ENCODE measurements at regions not wholly inside any gene's neighbourhood (a gene's known extent, or its start where the extent isn't known, plus 50 kb on each side); places are given as distances from the start of the nearest gene placed in this dataset.
"Not testable (repeated sequence)": the region's sequence is repeated elsewhere in the genome, so short reads cannot be mapped to it uniquely, and the experiment has no call there.

DNA sequence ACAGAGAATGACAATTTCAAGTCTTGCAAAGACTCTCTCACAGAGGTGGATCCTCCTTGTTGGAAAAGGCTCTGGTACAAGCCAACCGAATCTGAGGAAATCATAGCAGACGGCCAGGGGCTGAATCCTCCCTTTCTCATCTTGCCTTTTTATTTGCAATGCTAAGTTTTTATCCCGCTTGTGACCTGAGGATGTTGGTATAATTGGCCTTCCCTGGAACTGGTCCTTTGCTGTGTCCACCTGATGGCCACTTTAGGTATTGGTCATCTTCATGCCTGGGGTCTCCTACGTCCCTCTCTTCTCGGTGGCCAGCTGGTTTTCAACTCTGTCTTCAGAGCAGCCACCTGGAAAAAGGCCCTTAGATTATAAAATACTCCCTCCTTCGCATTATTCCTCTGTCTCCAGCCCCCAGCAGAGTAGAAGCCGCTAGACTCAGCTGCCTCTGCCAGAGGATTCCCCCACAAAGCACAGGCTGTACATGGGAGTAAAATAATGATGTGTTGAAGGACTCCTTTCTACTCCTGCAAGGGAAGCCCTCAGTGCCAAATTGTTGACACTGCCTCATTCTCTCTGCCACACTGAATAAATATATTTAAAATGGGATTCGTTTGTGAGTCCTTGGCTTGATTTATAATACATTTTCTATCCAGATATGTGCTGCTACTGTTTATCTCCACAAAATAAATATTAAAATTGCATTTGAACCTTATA lies 208.9 kb upstream of the CFAP20DC start:
- DNase-seq (ENCODE audit: low read depth in 2 of 2) = no peak

DNA sequence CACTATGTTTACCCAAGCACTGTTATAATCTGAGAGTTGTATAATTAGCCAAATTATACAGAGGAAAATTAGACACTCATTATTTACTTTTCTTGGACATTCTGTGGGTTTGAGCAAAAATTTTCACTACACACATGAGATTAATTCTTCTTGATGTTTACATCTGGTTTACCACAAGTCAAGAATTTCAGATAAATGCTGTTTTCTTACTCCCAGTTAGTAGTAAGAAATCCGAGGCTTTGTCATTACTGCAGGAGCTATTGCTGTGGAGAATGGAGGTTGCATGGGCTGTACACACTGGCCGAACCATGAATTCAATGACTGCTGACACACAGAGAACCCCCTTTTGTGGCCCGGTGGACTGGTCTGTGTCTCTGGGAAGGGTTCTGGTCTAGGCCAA lies 207.7 kb upstream of the CFAP20DC start:
- DNase-seq (ENCODE audit: low read depth in 2 of 2) = no peak

DNA sequence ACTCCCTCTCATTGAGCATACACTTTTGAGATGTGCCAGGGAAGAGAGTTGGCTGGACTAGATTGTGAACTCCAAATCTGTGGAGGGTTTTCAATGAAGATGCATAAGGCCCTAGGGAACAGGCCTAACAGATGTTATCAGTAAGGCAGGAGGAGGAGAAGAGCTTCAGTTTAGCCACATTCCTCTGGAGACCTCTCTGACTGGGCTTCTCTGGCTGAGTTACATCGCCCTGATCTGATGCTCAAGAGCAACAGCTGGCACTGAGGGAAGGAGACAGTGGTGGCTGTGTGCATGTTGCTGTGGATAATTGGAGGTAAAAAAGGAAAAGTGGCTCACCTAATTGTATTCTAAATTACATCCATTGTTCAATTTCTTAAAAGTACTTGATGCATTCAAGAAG lies 206.4 kb upstream of the CFAP20DC start:
- no peak for DNase-seq (ENCODE audit: low read depth in 2 of 2)

DNA sequence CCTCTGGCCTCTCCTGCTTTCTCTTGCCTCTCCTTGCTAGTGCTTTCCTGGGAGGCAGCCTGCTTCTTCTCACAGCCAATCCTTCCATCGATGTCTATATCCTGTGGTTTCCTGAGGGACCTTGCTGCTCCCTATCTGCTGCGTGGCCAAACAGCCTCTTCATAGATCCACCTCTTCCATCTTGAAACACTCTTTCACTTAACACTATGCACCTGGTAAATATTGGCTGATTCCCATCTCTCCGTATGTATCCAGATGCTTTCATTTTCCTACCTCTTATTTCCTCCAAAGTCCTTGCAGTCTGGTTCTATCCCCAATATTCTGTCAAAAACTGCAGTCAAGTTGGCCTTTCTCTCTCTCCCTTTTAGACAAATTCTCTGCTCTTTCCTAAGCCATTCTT lies 205.2 kb upstream of the CFAP20DC start:
- no peak for DNase-seq (ENCODE audit: low read depth in 2 of 2)

DNA sequence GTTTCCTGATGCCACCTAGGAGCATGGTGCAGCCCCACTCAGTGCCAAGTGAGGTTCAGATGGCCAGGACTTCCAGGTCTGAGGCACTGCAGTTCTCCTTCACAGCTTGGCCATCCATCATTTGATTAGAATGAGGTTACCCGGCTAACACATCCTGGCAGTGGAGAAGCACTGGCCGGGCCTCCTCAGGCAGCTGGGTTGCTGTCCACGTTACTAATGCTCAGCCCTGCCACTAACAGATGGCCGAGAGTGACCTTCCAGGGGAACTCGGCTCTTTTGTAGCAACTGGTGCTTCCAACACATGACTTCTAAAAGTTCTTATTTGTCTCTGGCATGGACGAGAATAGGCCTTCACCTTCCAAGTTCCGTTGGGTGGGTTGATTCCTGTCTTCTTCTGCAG lies 204.6 kb upstream of the CFAP20DC start:
- no peak for DNase-seq (ENCODE audit: low read depth in 2 of 2)

DNA sequence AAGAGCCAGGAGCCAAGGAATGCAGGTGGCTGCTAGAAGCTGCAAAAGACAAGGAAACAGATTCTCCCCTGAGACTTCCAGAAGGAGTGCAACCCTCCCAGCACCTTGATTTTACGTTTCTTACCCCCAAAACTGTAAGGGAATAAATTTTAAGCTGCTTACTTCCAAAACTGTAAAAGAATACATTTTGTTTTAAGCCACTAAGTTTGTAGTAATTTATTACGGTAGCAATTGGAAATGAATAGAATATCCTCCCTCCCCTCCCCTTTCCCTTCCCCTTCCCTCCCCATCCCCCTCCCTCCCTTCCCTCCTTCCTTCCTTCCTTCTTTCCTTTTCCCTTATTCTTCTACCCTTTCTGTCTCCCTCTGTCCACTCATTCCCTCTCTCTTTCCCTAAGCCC lies 203.7 kb upstream of the CFAP20DC start:
- no peak for DNase-seq (ENCODE audit: low read depth in 2 of 2)

DNA sequence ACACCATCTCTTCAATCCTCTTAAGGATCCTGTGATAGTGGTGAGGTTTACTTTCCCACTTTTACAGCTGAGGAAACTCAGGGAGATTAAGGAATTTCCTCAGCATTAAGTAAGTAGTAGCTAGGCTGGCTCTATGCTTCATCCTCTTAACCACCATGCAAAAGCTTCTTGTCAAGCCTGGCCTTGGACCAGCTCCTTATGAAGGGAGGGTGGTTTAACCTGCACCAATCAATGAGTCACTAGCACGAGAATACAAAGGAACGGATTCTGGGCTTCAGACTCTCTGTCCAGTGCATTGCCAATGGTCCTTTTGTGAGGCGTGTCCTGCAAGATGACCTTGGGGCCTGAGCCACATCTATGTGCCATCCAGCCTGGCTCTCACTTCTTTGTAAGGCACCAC lies 202.0 kb upstream of the CFAP20DC start:
- DNase-seq (ENCODE audit: low read depth in 2 of 2) = no peak

DNA sequence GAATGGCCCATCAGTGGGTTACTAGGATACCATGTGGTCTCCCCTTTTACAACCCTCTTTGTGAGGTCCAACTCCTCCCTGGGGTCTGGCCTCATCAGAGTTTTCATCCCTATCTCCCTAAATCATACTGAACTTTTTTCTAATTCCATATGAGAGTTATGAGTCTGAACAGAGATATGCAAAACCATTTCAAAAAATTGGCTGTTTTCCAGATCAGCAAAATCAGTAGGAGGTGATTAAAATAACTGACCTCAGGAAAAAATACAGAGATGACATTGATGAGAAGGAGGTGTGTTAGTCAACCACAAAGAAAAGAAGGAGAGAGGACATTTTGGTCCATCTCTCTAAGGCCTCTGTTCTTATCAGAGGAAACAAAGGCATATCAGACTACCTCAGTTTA lies 200.8 kb upstream of the CFAP20DC start:
- DNase-seq (ENCODE audit: low read depth in 2 of 2) = no peak

DNA sequence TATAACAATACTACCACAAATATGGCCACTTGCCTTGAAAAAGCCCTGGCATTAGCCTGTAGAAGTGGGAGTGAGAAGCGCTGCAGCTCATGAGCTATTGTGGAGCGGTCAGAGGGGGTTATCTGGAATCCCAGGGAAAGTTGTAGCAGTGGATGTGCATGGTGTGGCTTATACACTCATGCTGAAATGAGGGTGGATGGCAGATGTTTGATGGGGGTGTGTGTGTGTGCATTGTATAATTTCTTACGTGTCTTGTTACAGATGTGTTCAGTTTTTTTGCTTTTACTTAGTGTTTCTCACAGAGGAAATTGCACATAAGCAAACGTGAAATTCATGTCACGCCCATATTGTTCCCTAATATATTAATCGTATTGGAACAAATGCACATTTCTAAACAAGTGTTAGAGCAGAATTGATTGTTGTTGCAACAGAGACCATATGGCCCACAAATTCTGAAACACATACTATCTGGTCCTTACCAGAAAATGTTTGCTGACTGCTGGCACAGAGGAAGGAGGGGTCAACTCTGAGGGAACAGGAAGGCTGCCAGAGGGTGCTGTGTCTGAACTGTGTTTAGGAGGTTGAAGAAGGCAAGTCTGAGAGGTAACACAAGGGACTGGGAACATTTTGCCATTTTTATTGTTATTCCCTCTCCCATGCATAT lies 200.0 kb upstream of the CFAP20DC start:
- no peak for DNase-seq (ENCODE audit: low read depth in 2 of 2)

DNA sequence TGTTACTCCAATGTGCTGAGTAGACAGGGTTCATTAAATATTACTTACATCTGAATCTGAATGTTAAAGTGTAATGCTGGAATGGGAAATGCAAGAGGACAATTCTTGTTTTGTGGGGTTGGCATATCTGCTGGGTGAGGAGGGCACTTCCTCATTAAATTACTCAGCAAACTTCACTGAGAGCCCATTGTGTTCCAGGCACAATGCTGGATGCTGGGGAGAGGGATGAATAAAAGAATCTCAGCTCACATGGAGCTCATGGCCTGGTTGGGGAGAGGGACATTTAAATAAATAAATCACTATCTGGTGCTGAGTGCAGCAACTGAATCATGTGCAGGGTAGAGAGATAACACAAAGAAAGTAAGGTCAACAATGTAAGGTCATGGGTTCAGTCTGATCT lies 199.2 kb upstream of the CFAP20DC start:
- no peak for DNase-seq (ENCODE audit: low read depth in 2 of 2)

DNA sequence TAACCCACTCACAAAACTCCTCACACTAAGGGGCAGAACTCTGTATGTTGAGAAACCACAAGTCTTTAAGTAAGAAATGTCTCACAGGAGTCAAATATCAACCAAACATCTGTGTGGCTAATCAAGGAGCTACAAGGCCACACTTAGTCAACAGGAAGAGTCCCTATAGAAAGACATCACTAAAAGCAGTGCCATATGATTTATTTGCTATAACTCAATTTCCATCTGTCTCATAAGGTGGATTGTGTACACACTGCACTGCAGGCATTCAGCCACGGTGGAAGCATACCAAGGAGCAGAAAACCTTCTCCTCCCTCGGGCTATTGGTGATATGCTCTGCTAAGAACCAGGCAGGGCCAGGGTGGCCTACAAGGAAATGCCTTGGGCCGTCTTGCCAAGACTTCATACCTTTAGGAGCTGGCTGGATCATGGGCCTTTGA lies 197.6 kb upstream of the CFAP20DC start:
- DNase-seq (ENCODE audit: low read depth in 2 of 2) = no peak

DNA sequence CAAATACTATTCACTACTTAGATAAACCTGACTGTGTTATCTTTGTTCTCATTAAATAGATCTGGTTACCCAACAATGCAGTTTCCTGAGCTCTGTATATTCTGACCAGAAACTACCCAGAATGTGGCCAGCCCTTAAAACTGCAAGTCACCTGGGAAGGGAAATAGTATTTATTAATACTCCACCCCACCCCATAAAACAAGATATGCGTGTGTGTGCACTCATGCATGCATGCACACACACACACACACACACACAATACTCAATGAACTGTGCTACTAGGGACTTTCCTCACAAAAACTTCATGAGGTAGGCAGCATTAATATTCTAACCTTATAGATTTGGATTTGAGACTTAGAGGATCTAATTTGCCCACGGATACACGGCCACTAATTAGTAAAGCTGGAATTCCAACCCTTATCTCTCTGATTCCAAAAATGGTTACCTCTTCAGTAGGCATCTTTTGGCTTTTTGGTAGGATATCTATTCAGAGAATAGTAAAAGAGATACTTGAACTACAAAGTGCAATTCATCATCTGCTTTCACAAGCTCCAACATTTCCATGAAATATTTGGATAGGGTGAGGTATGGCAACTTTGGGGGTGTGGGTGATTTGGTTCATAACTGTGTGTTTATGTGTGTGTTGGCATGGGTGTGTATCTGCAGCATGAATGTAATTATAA lies 197.0 kb upstream of the CFAP20DC start:
- DNase-seq (ENCODE audit: low read depth in 2 of 2) = no peak

DNA sequence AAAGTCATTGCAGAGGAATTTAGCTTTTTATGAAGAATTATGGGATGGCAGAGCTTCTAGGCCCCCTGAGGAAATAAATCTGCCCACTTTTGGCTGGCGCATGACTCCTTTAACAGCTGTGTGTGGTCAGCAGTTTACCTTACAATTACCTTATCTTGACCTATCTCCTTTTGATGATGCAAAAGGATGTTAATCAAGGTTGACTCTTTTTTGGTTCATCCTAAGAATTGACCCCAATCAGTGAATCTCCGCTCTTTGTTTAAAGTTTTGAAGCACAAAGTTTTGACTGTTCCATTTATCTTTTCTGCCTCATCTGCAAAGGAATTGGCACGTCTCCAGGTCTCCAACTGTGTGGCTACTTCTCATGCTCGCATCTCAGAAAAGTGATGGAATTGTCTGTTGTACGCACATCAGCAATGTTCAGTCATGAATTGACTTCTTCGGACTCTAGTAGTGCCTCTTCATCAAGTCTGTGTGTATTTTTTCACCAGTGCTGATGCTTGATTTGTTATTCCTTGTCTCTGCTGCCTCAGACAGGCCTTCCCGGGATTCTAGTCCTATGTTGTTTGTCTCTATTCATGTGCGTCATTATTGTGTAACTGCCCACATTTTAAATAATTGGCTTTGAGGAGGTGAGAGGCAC lies 196.2 kb upstream of the CFAP20DC start:
- DNase-seq (ENCODE audit: low read depth in 2 of 2) = no peak

DNA sequence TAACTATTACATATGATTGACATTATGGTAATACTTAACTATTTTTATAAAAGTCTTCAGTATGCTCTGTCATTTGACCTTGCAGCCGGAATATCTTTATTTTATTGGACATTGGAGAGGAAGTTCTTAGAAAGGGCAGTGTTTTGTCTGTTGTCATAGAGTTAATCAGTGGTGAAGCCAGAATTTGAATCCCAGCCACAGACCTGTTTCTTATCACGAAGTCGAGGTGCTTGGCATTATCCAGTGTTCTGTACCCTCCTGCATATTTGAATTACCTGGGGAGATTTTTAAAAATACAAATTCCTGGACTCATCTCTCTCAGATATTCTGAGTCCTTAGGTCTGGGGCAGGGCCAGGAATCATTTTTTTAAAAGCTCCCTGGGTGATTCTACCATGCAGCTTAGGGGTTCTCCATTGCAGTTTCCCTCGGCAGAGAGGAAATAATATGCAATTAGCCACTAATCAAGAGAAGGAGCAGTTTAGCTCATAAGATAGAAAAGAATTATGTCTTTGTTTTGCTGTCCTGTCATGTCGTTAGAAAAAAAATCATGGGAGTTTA lies 195.6 kb upstream of the CFAP20DC start:
- no peak for DNase-seq (ENCODE audit: low read depth in 2 of 2)

DNA sequence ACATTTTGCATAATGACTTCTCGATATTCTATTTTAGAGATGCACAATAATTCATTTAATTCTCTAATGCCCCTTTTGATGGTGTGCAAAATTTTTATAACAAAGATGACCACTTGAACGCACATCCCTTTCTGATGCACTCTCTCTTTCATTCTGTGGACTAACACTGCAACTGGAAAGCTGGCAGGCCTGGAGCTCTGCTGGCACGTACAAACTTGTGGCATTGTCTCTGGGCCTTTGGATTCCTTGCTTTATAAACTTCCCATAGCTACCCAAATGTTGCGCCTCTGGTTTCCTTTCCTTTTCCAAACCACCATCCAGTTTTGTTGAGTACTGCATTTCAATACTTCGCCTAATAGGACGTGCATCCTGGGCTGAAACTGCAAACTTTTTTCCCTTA lies 194.5 kb upstream of the CFAP20DC start:
- DNase-seq (ENCODE audit: low read depth in 2 of 2) = no peak

DNA sequence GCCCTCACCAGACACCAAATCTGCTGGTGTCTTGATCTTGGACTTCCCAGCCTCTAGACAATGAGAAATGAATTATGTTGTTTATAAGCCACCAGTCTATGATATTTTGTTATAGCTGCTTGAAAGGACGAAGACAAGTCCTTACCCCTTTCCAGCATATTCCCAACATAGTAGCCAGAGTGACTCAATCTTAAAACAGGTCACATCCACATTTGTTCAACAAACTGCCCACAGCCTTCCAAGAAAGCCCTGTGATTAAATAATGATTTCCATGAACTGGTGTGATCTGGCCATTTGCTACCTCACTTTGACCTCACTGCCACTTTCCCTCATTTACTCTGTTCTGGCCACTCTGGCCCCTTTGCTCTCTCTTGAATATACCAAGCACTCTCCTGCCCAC lies 193.7 kb upstream of the CFAP20DC start:
- DNase-seq (ENCODE audit: low read depth in 2 of 2) = no peak

DNA sequence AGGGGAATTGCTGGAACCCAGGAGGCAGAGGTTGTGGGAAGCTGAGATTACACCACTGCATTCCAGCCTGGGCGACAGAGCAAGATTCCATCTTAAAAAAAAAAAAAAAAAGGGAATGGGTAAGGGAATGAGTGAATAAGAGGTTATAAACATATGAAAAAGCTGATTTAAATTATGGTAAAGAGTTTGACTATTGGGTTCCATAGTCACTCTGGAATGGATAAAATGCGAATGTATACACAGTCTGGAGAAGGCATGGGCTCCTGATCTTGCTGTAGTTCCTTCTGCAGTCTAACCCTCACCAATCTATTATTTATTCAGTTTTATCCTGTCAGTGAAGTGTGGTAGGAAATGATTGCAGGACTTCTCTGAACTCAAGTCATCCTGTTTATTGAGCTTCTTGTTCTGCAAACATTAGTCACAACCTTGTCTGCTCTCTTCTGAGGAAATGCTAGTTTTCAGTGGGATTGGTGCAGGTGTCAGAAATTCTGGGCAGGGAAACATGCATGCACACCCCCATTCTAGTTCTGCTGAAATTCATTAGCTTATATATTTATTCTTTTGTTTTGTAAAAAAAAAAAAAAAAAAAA lies 190.9 kb upstream of the CFAP20DC start:
- DNase-seq (ENCODE audit: low read depth in 2 of 2) = no peak

DNA sequence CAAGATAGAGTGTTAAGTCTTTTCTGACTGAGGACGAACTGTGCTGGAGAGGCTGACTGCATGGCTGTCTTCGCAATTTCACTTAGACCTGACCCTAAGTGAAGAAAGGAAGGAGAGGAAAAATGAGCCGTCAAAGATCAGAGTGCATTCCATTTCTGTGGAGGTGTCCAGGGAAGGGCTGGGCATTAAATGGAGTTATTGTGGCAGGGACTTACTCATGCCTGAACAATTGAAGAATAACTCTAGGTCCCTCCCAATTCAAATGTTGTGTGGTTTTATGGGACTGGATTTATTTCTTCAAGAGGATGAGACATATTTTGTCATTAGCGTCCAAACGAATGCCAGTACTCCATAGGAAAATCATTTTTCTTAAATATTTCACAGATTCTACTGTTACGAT lies 187.3 kb upstream of the CFAP20DC start:
- no peak for DNase-seq (ENCODE audit: low read depth in 2 of 2)

DNA sequence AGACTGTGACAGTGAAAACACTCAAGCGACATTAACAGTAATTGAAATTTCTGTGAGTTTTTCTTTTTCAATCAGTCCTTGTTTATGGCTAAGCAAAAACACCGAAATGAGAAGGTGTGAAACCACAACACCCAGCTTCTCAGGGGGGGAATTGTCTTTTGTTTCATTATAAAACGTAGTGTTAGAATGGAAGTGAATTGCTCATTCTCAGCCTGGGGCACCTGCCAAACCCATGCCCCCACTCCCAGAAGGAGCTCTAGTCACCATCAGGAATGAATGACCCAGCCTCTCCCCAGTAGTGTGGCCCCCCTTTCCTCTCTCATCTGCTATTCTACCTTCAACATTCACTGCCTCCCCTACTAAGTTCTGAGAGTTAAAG lies 185.8 kb upstream of the CFAP20DC start:
- DNase-seq (ENCODE audit: low read depth in 2 of 2) = no peak

DNA sequence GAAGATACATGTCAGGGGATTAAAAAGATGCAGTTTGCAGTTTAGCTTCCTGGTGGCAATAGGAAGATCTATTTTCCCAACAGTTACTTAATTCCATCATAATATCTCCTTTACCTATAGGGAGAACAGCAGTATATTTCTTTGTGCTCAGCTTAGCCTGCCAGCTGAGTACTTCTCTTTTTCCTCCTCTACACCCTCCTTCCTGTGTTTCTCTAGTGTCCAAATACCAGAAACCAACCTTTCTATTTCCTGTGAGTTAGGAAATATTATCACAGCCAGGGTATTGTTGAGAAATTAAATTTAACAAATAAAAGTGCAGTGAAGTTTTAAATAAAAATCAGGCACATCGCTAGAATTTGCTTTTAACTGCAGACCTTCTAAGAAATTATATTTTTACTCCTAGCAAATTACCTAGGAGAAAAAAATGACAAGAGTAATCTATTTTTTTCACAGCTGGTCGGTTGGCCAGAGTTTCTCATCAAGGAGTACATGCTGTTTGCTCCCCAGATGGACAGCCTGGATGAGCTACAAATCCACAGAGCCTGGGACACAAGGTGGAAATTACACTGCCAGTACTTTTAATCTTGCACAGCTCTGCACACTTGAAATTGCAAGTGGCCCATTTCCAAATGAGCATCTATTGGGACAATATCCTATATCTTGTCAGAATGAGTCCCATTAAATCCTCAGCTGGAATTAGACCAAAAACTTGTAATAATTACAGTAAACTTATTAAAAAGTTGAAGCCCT lies 185.2 kb upstream of the CFAP20DC start:
- no peak for DNase-seq (ENCODE audit: low read depth in 2 of 2)

DNA sequence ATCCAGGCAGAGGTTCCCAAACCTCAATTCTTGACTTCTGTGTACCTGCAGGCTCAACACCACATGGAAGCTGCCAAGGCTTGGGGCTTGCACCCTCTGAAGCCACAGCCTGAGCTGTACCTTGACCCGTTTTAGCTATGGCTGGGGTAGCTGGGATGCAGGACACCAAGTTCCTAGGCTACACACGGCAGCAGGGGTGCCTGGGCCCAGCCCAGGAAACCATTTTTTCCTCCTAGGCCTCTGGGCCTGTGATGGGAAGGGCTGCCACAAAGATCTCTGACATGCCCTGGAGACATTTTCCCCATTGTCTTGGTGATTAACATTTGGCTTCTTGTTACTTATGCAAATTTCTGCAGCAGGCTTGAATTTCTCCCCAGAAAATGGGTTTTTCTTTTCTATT lies 180.6 kb upstream of the CFAP20DC start:
- not testable (repeated sequence) for DNase-seq (ENCODE audit: low read depth in 2 of 2)
